Neural crest cell (in vitro differentiated cells): ENCODE measurements at regions not wholly inside any gene's neighbourhood (a gene's known extent, or its start where the extent isn't known, plus 50 kb on each side); places are given as distances from the start of the nearest gene placed in this dataset.

Experiments used
- DNase-seq: peaks from one replicate; pipeline ENCODE4 v3.0.0; 2021; ENCODE audit warnings: low read depth, mixed read lengths, low spot score
- H3K27ac Mint-ChIP-seq: one replicate; pipeline ENCODE4 v1.8.0; 2021; ENCODE audit warnings: mild to moderate bottlenecking, mixed read lengths; ENCODE audit not compliant: unreplicated experiment
- H3K27me3 Mint-ChIP-seq: 2 replicates; pipeline ENCODE4 v1.8.0; 2021; ENCODE audit warnings: low read depth, mild to moderate bottlenecking, mixed read lengths
- H3K36me3 Mint-ChIP-seq: 2 replicates; pipeline ENCODE4 v1.8.0; 2021; ENCODE audit warnings: low read depth, mild to moderate bottlenecking, mixed read lengths
- H3K4me1 Mint-ChIP-seq: 2 replicates; pipeline ENCODE4 v1.8.0; 2021; ENCODE audit warnings: mixed read lengths
- H3K4me3 Mint-ChIP-seq: one replicate; pipeline ENCODE4 v1.8.0; 2021; ENCODE audit warnings: mild to moderate bottlenecking, mixed read lengths
- H3K9me3 Mint-ChIP-seq: 2 replicates; pipeline ENCODE4 v1.8.0; 2021; ENCODE audit warnings: mixed read lengths
- TF ChIP-seq, protein P1 (sequence below): fragments of 200-600 bp; sonication (generic); conservative IDR thresholded peaks from 2 replicates; pipeline ENCODE4 v1.5.0; 2021; ENCODE audit warnings: antibody characterized with exemption, mild to moderate bottlenecking

- no peak for DNase-seq
- Mint-ChIP-seq H3K36me3 (peaks cover 9% of the 10 kb centered on the region), H3K4me3 (no peak overlapping the region), H3K27ac (no peak overlapping the region), H3K4me1 (no peaks in the 10 kb centered on the region), H3K9me3 (peaks cover 2% of the 10 kb centered on the region), H3K27me3 (no peaks in the 10 kb centered on the region)
- TF ChIP-seq, protein P1, sequence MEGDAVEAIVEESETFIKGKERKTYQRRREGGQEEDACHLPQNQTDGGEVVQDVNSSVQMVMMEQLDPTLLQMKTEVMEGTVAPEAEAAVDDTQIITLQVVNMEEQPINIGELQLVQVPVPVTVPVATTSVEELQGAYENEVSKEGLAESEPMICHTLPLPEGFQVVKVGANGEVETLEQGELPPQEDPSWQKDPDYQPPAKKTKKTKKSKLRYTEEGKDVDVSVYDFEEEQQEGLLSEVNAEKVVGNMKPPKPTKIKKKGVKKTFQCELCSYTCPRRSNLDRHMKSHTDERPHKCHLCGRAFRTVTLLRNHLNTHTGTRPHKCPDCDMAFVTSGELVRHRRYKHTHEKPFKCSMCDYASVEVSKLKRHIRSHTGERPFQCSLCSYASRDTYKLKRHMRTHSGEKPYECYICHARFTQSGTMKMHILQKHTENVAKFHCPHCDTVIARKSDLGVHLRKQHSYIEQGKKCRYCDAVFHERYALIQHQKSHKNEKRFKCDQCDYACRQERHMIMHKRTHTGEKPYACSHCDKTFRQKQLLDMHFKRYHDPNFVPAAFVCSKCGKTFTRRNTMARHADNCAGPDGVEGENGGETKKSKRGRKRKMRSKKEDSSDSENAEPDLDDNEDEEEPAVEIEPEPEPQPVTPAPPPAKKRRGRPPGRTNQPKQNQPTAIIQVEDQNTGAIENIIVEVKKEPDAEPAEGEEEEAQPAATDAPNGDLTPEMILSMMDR, result no peak
Measured at GRCh38 chr5:94025788-94026473, 284.5 kb upstream of the POU5F2 start.

GRCh38 chr5:94024620-94025019, 283.2 kb upstream of the POU5F2 start:
- TF ChIP-seq, protein P1, result no peak
- peaks cover 6% of the 10 kb centered on the region for H3K9me3 Mint-ChIP-seq
- no peaks in the 10 kb centered on the region for H3K4me1 Mint-ChIP-seq
- no peak for DNase-seq
- no peak overlapping the region for H3K27ac Mint-ChIP-seq
- H3K36me3 Mint-ChIP-seq, result peaks cover 14% of the 10 kb centered on the region
- no peaks in the 10 kb centered on the region for H3K27me3 Mint-ChIP-seq
- no peak overlapping the region for H3K4me3 Mint-ChIP-seq

GRCh38 chr5:94024101-94024500, 282.7 kb upstream of the POU5F2 start:
- no peak for DNase-seq
- peaks cover 9% of the 10 kb centered on the region for H3K9me3 Mint-ChIP-seq
- no peaks in the 10 kb centered on the region for H3K27me3 Mint-ChIP-seq
- peaks cover 17% of the 10 kb centered on the region for H3K36me3 Mint-ChIP-seq
- no peaks in the 10 kb centered on the region for H3K4me1 Mint-ChIP-seq
- H3K27ac Mint-ChIP-seq, result no peak overlapping the region
- TF ChIP-seq, protein P1, result no peak
- no peak overlapping the region for H3K4me3 Mint-ChIP-seq

DNA sequence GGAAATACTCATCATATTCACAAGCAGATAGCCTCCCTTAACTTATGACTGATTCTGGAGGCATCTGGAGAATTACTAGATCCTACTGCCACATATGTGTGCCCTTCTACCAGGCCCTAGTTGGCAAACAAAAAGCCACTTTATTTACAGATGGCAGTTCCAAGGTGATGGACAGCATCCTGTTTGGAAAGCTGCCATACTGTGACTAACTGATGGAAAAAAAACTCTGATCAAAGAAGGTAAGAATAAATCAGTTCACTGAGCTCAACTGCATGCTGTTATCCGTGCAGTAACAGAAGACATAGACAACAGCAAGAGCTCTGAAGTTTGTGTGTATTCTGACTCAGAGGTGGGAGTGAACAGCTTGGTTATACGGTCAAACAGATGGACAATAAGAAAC, 279.8 kb upstream of the POU5F2 start:
- Mint-ChIP-seq H3K4me3 (no peak overlapping the region), H3K27ac (no peak overlapping the region), H3K27me3 (no peaks in the 10 kb centered on the region), H3K4me1 (no peaks in the 10 kb centered on the region), H3K36me3 (peaks cover 41% of the 10 kb centered on the region), H3K9me3 (peaks cover 14% of the 10 kb centered on the region)
- TF ChIP-seq, protein P1, result no peak
- DNase-seq, result no peak

GRCh38 chr5:94017579-94017978, 276.2 kb upstream of the POU5F2 start:
- Mint-ChIP-seq H3K27me3 (no peaks in the 10 kb centered on the region), H3K9me3 (peaks cover 31% of the 10 kb centered on the region), H3K4me3 (no peak overlapping the region), H3K4me1 (peaks cover 3% of the 10 kb centered on the region), H3K36me3 (peaks cover 65% of the 10 kb centered on the region), H3K27ac (no peak overlapping the region)
- TF ChIP-seq, protein P1, result no peak
- DNase-seq, result no peak
